Right lobe of liver (tissue), 6 donors: ENCODE measurements at regions not wholly inside any gene's neighbourhood (a gene's known extent, or its start where the extent isn't known, plus 50 kb on each side); places are given as distances from the start of the nearest gene placed in this dataset.
"Not testable (repeated sequence)": the region's sequence is repeated elsewhere in the genome, so short reads cannot be mapped to it uniquely, and the experiment has no call there.

Source experiments
- ATAC-seq, 4 donors: fragments of 200-7000 bp; cut with Tn5 transposase; one replicate each; pipeline ENCODE4 v1.9.1; 2020; ENCODE audit warnings: mild to moderate bottlenecking in 4 of 4, moderate library complexity in 4 of 4
- DNase-seq, 3 donors: peaks; one replicate each; pipeline ENCODE4 v3.0.0-alpha.2; 2020
- H3K27ac ChIP-seq, 3 donors: fragments of 200-600 bp; one replicate each; pipeline ENCODE4 v1.8.0; 2022
- H3K27me3 ChIP-seq, 2 donors: fragments of 200-600 bp; one replicate each; pipeline ENCODE4 v1.8.0; 2022
- H3K36me3 ChIP-seq, 4 donors: fragments of 200-600 bp; sonication (generic) in 1 of 4; one replicate each; pipeline versions ENCODE4 v1.5.1 to v1.8.0; 2017 to 2022; ENCODE audit warnings: control low read depth in 1 of 4
- H3K4me1 ChIP-seq, 4 donors: fragments of 200-600 bp; sonication (generic) in 1 of 4; one replicate each; pipeline versions ENCODE4 v1.5.1 to v1.8.0; 2017 to 2022; ENCODE audit warnings: control low read depth in 1 of 4
- H3K4me3 ChIP-seq, 3 donors: fragments of 200-600 bp; one replicate each; pipeline ENCODE4 v1.8.0; 2022
- H3K9me3 ChIP-seq, 4 donors: fragments of 200-600 bp; sonication (generic) in 1 of 4; one replicate each; pipeline versions ENCODE4 v1.5.1 to v1.8.0; 2017 to 2022; ENCODE audit warnings: control low read depth in 1 of 4
- POLR2A ChIP-seq: fragments of 450-650 bp; IDR thresholded peaks from one replicate; pipeline ENCODE4 v1.6.1; 2017; ENCODE audit warnings: antibody characterized with exemption, mild to moderate bottlenecking
- WGBS: methylation state at CpG from one replicate; pipeline ENCODE4 v1.1.6; 2018; ENCODE audit warnings: low coverage, low lambda C conversion rate; ENCODE audit not compliant: insufficient coverage; ENCODE audit errors: missing lambda C conversion rate; 5-methylcytosine and 5-hydroxymethylcytosine counted together
- intact Hi-C, 2 donors: fragments of 100-400 bp; cut with DNase I; formaldehyde crosslinking; loops; one replicate each; pipeline versions ENCODE4 v1.11.2 to v1.14.1; 2022
- TF ChIP-seq, protein P1 (sequence below), 4 donors: fragments of 200-600 bp in 3 of 4; fragments of 450-650 bp in 1 of 4; IDR thresholded peaks; one replicate each; pipeline versions ENCODE4 v1.5.1 to v1.8.0; 2016 to 2022; ENCODE audit warnings: antibody characterized with exemption in 4 of 4, mild to moderate bottlenecking in 2 of 4
- donor health status: DM: no; HTN: yes; CAD: no.
- donor health status: DM: no; HTN: no; CAD: no.
- donor health status: DM: no; HTN: no; CAD: no.
- donor health status: DM: no; HTN: yes; CAD: no.
- donor health status: DM: no; HTN: yes; CAD: no.

DNA sequence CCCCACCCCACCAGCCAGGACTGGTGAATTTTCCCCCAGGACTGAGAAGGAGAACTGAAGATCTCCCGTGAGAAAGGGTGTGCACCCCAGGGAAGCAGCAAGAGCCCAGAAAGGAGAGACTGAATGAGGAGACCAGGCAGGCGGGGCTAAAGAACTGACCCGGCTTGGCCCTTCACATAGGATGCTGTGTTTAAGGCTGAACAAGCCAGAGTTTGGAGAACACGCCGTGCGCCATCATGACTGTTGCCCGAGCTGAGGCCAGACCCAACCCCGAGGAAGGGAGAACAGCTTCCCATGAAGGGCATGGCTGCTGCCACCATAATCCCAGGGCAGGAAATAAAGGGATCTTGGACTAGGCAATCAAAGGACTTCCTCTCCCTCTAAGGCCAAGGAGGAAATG is 104.7 kb upstream of the SRSF6 start:
- H3K9me3 ChIP-seq, result no peaks in the 10 kb centered on the region
- H3K27ac ChIP-seq, result no peak overlapping the region
- H3K4me1 ChIP-seq, result no peaks in the 10 kb centered on the region
- ATAC-seq (no peak), DNase-seq (no peak)
- TF ChIP-seq, protein P1, sequence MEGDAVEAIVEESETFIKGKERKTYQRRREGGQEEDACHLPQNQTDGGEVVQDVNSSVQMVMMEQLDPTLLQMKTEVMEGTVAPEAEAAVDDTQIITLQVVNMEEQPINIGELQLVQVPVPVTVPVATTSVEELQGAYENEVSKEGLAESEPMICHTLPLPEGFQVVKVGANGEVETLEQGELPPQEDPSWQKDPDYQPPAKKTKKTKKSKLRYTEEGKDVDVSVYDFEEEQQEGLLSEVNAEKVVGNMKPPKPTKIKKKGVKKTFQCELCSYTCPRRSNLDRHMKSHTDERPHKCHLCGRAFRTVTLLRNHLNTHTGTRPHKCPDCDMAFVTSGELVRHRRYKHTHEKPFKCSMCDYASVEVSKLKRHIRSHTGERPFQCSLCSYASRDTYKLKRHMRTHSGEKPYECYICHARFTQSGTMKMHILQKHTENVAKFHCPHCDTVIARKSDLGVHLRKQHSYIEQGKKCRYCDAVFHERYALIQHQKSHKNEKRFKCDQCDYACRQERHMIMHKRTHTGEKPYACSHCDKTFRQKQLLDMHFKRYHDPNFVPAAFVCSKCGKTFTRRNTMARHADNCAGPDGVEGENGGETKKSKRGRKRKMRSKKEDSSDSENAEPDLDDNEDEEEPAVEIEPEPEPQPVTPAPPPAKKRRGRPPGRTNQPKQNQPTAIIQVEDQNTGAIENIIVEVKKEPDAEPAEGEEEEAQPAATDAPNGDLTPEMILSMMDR (IDR thresholded peaks at IDR 0.05), result no peak
- TF ChIP-seq POLR2A, result no peak
- 56% methylated on average over 1 of the region's 8 CpGs for WGBS
- no peaks in the 10 kb centered on the region for H3K36me3 ChIP-seq
- H3K4me3 ChIP-seq, result no peak overlapping the region
- intact Hi-C loops, result no loop called here
- H3K27me3 ChIP-seq, result no peaks in the 10 kb centered on the region

DNA sequence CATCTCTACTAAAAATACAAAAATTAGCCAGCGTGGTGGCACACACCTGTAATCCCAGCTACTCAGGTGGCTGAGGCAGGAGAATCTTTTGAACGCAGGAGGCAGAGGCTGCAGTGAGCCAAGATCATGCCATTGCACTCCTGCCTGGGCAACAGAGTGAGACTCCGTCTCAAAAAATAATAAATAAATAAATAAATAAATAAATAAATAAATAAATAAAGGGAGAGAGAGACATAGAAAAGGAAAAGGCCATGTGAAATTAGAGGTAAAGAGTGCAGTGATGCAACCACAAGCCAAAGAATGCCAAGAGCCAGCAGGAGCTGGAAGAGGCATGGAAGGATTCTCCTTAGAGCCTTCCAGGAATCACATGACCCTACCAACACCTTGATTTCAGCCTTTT is 107.0 kb upstream of the SRSF6 start:
- H3K9me3 ChIP-seq, intact Hi-C loops, H3K27ac ChIP-seq, H3K4me3 ChIP-seq, H3K4me1 ChIP-seq, H3K27me3 ChIP-seq, H3K36me3 ChIP-seq, DNase-seq, ATAC-seq: not testable (repeated sequence)
- WGBS, result 79% methylated on average over 2 of the region's 3 CpGs

DNA sequence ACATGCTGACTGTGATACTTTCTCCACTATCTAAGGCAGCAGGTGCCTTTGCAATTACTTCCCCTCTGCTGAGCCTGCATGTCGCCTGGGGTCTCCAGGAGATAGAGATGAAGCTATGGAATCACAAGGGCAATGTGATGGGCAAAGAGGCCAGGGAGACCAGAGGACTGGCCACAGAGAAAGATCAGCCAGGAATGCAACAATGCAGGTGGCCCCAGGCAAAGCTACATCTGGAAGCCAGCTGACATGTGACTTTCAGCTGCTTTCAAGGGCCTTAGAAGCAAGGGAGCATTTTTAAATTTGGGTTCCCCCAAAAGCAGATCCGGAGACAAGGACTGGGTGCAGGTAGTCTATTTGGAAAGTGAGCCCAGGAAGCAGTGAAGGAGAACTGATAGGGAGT is 107.9 kb upstream of the SRSF6 start:
- Histone ChIP-seq H3K4me3 (no peak overlapping the region), H3K27ac (no peak overlapping the region)
- no peak for ATAC-seq

DNA sequence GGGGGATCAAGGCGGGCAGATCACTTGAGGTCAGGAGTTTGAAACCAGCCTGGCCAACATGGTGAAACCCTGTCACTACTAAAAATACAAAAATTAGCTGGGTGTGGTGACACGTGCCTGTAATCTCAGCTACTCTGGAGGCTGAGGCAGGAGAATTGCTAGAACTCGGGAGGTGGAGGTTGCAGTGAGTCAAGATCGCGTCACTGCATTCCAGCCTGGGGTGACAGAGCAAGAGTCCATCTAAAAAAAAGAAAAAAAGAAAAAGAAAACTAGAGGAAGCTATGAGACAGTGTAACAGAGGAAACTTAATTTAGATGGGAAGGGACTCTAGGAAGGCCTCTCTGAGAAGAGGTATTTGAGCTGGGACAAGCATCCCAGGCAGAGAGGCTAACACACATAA is 109.9 kb upstream of the SRSF6 start:
- H3K4me1 ChIP-seq, H3K4me3 ChIP-seq, ATAC-seq, H3K27ac ChIP-seq, DNase-seq, H3K36me3 ChIP-seq, H3K27me3 ChIP-seq, H3K9me3 ChIP-seq, intact Hi-C loops: not testable (repeated sequence)
- WGBS, result 58% methylated on average over 5 of the region's 5 CpGs

More for the DNA sequence above, 107.9 kb upstream of the SRSF6 start:
- intact Hi-C loops, result no loop called here
- H3K36me3 ChIP-seq, result no peaks in the 10 kb centered on the region
- no peaks in the 10 kb centered on the region for H3K9me3 ChIP-seq
- no peaks in the 10 kb centered on the region for H3K4me1 ChIP-seq
- TF ChIP-seq, protein P1 (IDR thresholded peaks at IDR 0.05), result no peak
- no peak for TF ChIP-seq POLR2A
- WGBS, result 40% methylated on average over 2 of the region's 2 CpGs
- H3K27me3 ChIP-seq, result no peaks in the 10 kb centered on the region
- no peak for DNase-seq

GRCh38 chr20:43345676-43346075 is 112.0 kb upstream of the SRSF6 start:
- Histone ChIP-seq H3K4me1 (no peaks in the 10 kb centered on the region), H3K4me3 (no peak overlapping the region), H3K9me3 (no peaks in the 10 kb centered on the region), H3K27me3 (no peaks in the 10 kb centered on the region), H3K36me3 (no peaks in the 10 kb centered on the region), H3K27ac (no peak overlapping the region)
- intact Hi-C loops, result no loop called here
- TF ChIP-seq POLR2A, result no peak
- TF ChIP-seq, protein P1 (IDR thresholded peaks at IDR 0.05), result no peak
- no peak for DNase-seq
- WGBS, result 42% methylated on average over 7 of the region's 8 CpGs
- no peak for ATAC-seq

GRCh38 chr20:43341511-43341910 is 116.2 kb upstream of the SRSF6 start:
- Histone ChIP-seq H3K27me3 (no peaks in the 10 kb centered on the region), H3K4me3 (no peak overlapping the region), H3K36me3 (no peaks in the 10 kb centered on the region), H3K4me1 (no peaks in the 10 kb centered on the region), H3K9me3 (no peaks in the 10 kb centered on the region), H3K27ac (no peak overlapping the region)
- intact Hi-C loops, result no loop called here
- ATAC-seq (no peak), DNase-seq (no peak)
- 38% methylated on average over 5 of the region's 5 CpGs for WGBS
- TF ChIP-seq, protein P1 (IDR thresholded peaks at IDR 0.05), result no peak
- TF ChIP-seq POLR2A, result no peak
